ENCODE measurements at regions not wholly inside any gene's neighbourhood (a gene's known extent, or its start where the extent isn't known, plus 50 kb on each side); places are given as distances from the start of the nearest gene placed in this dataset.

- DNase-seq = no peak
- H3K36me3 Mint-ChIP-seq (ENCODE audit: low read depth) = no peaks in the 10 kb centered on the region
- H3K4me1 Mint-ChIP-seq = no peaks in the 10 kb centered on the region
- intact Hi-C loops (cut with DNase I, micrococcal nuclease) = no loop called here
- no peak overlapping the region for H3K27ac Mint-ChIP-seq
- H3K4me3 Mint-ChIP-seq = no peak overlapping the region
- POLR2A ChIA-PET = interaction anchor here (0.5 kb wide), 1 partner anchor 396 kb away, joined by 3 read pairs; no protein-coding TSS in a partner anchor
- CTCF ChIA-PET = interaction anchor here (1.1 kb wide), 1 partner anchor 398 kb away, joined by 4 read pairs; no protein-coding TSS in a partner anchor
- peaks cover 16% of the 10 kb centered on the region for H3K27me3 Mint-ChIP-seq
- H3K9me3 Mint-ChIP-seq (ENCODE audit: low read depth) = peaks cover 2% of the 10 kb centered on the region
- no peak for ATAC-seq
Measured at GRCh38 chr5:174410716-174411478, 313.5 kb upstream of the MSX2 start.

- ChIA-PET CTCF (interaction anchor here (1.1 kb wide), 1 partner anchor 398 kb away, joined by 4 read pairs; no protein-coding TSS in a partner anchor), POLR2A (interaction anchor here (0.5 kb wide), 1 partner anchor 395 kb away, joined by 3 read pairs; no protein-coding TSS in a partner anchor)
- intact Hi-C loops (cut with DNase I, micrococcal nuclease) = no loop called here
- no peaks in the 10 kb centered on the region for H3K4me1 Mint-ChIP-seq
- no peak for DNase-seq
- H3K4me3 Mint-ChIP-seq = no peak overlapping the region
- no peaks in the 10 kb centered on the region for H3K36me3 Mint-ChIP-seq (ENCODE audit: low read depth)
- no peak for ATAC-seq
- no peak overlapping the region for H3K27ac Mint-ChIP-seq
- peaks cover 2% of the 10 kb centered on the region for H3K9me3 Mint-ChIP-seq (ENCODE audit: low read depth)
- H3K27me3 Mint-ChIP-seq = peaks cover 18% of the 10 kb centered on the region
Measured at GRCh38 chr5:174411479-174411819, 312.9 kb upstream of the MSX2 start.

GRCh38 chr5:174412374-174412773 is 312.0 kb upstream of the MSX2 start:
- Mint-ChIP-seq H3K27ac (no peak overlapping the region), H3K4me3 (no peak overlapping the region), H3K27me3 (peaks cover 21% of the 10 kb centered on the region), H3K36me3 (ENCODE audit: low read depth) (no peaks in the 10 kb centered on the region), H3K9me3 (ENCODE audit: low read depth) (peaks cover 2% of the 10 kb centered on the region), H3K4me1 (no peaks in the 10 kb centered on the region)
- DNase-seq (no peak), ATAC-seq (no peak)
- ChIA-PET CTCF (no interaction called here), POLR2A (no interaction called here)
- intact Hi-C loops (cut with DNase I, micrococcal nuclease) = no loop called here

- ATAC-seq = no peak
- Mint-ChIP-seq H3K27me3 (peaks cover 23% of the 10 kb centered on the region), H3K9me3 (ENCODE audit: low read depth) (peaks cover 2% of the 10 kb centered on the region), H3K27ac (no peak overlapping the region), H3K4me3 (no peak overlapping the region), H3K4me1 (no peaks in the 10 kb centered on the region), H3K36me3 (ENCODE audit: low read depth) (no peaks in the 10 kb centered on the region)
- intact Hi-C loops (cut with DNase I, micrococcal nuclease) = no loop called here
- ChIA-PET POLR2A (no interaction called here), CTCF (interaction anchor here (0.7 kb wide), 1 partner anchor 724 kb away, joined by 4 read pairs; no protein-coding TSS in a partner anchor)
- no peak for DNase-seq
Measured at GRCh38 chr5:174412941-174413340, 311.4 kb upstream of the MSX2 start.

- DNase-seq (no peak), ATAC-seq (no peak)
- CTCF ChIA-PET = interaction anchor here (0.7 to 1.2 kb wide), 3 partner anchors 8 to 725 kb away, joined by 3 to 4 read pairs (median 4); no protein-coding TSS in a partner anchor
- no peaks in the 10 kb centered on the region for H3K36me3 Mint-ChIP-seq (ENCODE audit: low read depth)
- peaks cover 2% of the 10 kb centered on the region for H3K9me3 Mint-ChIP-seq (ENCODE audit: low read depth)
- H3K4me1 Mint-ChIP-seq = peaks cover under 1% of the 10 kb centered on the region
- H3K27ac Mint-ChIP-seq = no peak overlapping the region
- H3K4me3 Mint-ChIP-seq = no peak overlapping the region
- intact Hi-C loops (cut with DNase I, micrococcal nuclease) = no loop called here
- H3K27me3 Mint-ChIP-seq = peaks cover 27% of the 10 kb centered on the region
- POLR2A ChIA-PET = no interaction called here
Measured at GRCh38 chr5:174413567-174414314, 310.6 kb upstream of the MSX2 start.

- no peak overlapping the region for H3K27ac Mint-ChIP-seq
- POLR2A ChIA-PET = no interaction called here
- no peak overlapping the region for H3K4me3 Mint-ChIP-seq
- no peak for DNase-seq
- CTCF ChIA-PET = interaction anchor here (0.7 to 1.2 kb wide), 2 partner anchors 9 to 422 kb away, joined by 3 to 4 read pairs; no protein-coding TSS in a partner anchor
- no peaks in the 10 kb centered on the region for H3K36me3 Mint-ChIP-seq (ENCODE audit: low read depth)
- intact Hi-C loops (cut with DNase I, micrococcal nuclease) = no loop called here
- H3K4me1 Mint-ChIP-seq = peaks cover 4% of the 10 kb centered on the region
- H3K9me3 Mint-ChIP-seq (ENCODE audit: low read depth) = peaks cover 2% of the 10 kb centered on the region
- peaks cover 23% of the 10 kb centered on the region for H3K27me3 Mint-ChIP-seq
- no peak for ATAC-seq
Measured at GRCh38 chr5:174414315-174414710, 310.1 kb upstream of the MSX2 start.

- ChIA-PET CTCF (interaction anchor here (0.5 to 3.7 kb wide), 18 partner anchors 8 to 795 kb away, joined by 3 to 30 read pairs (median 4); no protein-coding TSS in a partner anchor), POLR2A (no interaction called here)
- Mint-ChIP-seq H3K9me3 (ENCODE audit: low read depth) (no peaks in the 10 kb centered on the region), H3K27me3 (peaks cover 19% of the 10 kb centered on the region), H3K36me3 (ENCODE audit: low read depth) (no peaks in the 10 kb centered on the region), H3K27ac (no peak overlapping the region), H3K4me3 (peak overlapping the region; percentile 42), H3K4me1 (peaks cover 13% of the 10 kb centered on the region)
- ATAC-seq (peak; percentile 33), DNase-seq (peak; percentile 9)
- intact Hi-C loops (cut with DNase I, micrococcal nuclease) = loop anchor here (1.0 to 2.0 kb wide), 4 partner anchors 317 to 518 kb away; no protein-coding TSS in a partner anchor
Measured at GRCh38 chr5:174418809-174419539, 305.4 kb upstream of the MSX2 start.

- Mint-ChIP-seq H3K27ac (peak overlapping the region; percentile 19), H3K4me1 (peaks cover 13% of the 10 kb centered on the region), H3K9me3 (ENCODE audit: low read depth) (no peaks in the 10 kb centered on the region), H3K4me3 (peak overlapping the region; percentile 42), H3K36me3 (ENCODE audit: low read depth) (no peaks in the 10 kb centered on the region), H3K27me3 (peaks cover 19% of the 10 kb centered on the region)
- intact Hi-C loops (cut with DNase I, micrococcal nuclease) = loop anchor here (1.0 to 2.0 kb wide), 4 partner anchors 317 to 517 kb away; no protein-coding TSS in a partner anchor
- ChIA-PET CTCF (interaction anchor here (0.6 to 3.7 kb wide), 23 partner anchors 8 to 795 kb away, joined by 3 to 30 read pairs (median 4); no protein-coding TSS in a partner anchor), POLR2A (no interaction called here)
- ATAC-seq (peak; percentile 84), DNase-seq (peak; percentile 93)
Measured at GRCh38 chr5:174419540-174420132, 304.7 kb upstream of the MSX2 start.

GRCh38 chr5:174420651-174421407 is 303.6 kb upstream of the MSX2 start:
- ATAC-seq (no peak), DNase-seq (no peak)
- Mint-ChIP-seq H3K27ac (no peak overlapping the region), H3K4me3 (no peak overlapping the region), H3K4me1 (peaks cover 13% of the 10 kb centered on the region), H3K9me3 (ENCODE audit: low read depth) (no peaks in the 10 kb centered on the region), H3K36me3 (ENCODE audit: low read depth) (no peaks in the 10 kb centered on the region), H3K27me3 (peaks cover 17% of the 10 kb centered on the region)
- CTCF ChIA-PET = interaction anchor here (1.0 to 3.7 kb wide), 9 partner anchors 9 to 515 kb away, joined by 3 to 30 read pairs (median 5); no protein-coding TSS in a partner anchor
- POLR2A ChIA-PET = no interaction called here
- intact Hi-C loops (cut with DNase I, micrococcal nuclease) = no loop called here

- no peak for ATAC-seq
- POLR2A ChIA-PET = no interaction called here
- H3K27ac Mint-ChIP-seq = no peak overlapping the region
- no peaks in the 10 kb centered on the region for H3K36me3 Mint-ChIP-seq (ENCODE audit: low read depth)
- H3K4me3 Mint-ChIP-seq = no peak overlapping the region
- peaks cover 15% of the 10 kb centered on the region for H3K27me3 Mint-ChIP-seq
- H3K4me1 Mint-ChIP-seq = peaks cover 13% of the 10 kb centered on the region
- H3K9me3 Mint-ChIP-seq (ENCODE audit: low read depth) = no peaks in the 10 kb centered on the region
- DNase-seq = no peak
- CTCF ChIA-PET = interaction anchor here (1.1 to 3.7 kb wide), 3 partner anchors 12 to 372 kb away, joined by 3 to 30 read pairs (median 8); no protein-coding TSS in a partner anchor
- intact Hi-C loops (cut with DNase I, micrococcal nuclease) = no loop called here
Measured at GRCh38 chr5:174421408-174421805, 303.0 kb upstream of the MSX2 start.

Data from activated CD4-positive, alpha-beta T cell treated with anti-CD3 and anti-CD28 coated beads for 36 hours (primary cell).